ENCODE measurements at regions not wholly inside any gene's neighbourhood (a gene's known extent, or its start where the extent isn't known, plus 50 kb on each side); places are given as distances from the start of the nearest gene placed in this dataset.

DNA sequence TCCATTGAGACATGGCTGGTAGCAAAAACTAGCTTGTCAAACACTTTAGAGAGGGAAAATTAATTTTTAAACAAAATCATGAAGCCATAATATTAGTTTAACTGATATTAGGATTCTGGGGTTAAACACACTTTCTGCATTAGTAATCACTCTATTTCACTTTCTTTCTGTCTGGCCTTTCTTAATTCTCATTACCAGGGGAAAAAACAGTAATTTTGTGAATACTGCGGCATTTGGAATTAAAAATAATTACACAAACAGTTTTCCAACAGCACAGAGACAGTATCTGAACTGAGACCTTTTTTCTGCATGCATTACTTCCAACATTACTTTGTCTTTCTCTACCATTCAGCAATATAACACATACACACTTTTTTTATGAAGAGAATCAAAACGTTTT is 190.6 kb downstream of the MRPL39 start:
- TF ChIP-seq CHD1 (IDR thresholded peaks at IDR 0.05; ENCODE audit: low read depth, low read length) (no peak), POLR2A (IDR thresholded peaks at IDR 0.05; ENCODE audit: low read depth, low read length) (no peak)
- TF ChIP-seq, protein P1, sequence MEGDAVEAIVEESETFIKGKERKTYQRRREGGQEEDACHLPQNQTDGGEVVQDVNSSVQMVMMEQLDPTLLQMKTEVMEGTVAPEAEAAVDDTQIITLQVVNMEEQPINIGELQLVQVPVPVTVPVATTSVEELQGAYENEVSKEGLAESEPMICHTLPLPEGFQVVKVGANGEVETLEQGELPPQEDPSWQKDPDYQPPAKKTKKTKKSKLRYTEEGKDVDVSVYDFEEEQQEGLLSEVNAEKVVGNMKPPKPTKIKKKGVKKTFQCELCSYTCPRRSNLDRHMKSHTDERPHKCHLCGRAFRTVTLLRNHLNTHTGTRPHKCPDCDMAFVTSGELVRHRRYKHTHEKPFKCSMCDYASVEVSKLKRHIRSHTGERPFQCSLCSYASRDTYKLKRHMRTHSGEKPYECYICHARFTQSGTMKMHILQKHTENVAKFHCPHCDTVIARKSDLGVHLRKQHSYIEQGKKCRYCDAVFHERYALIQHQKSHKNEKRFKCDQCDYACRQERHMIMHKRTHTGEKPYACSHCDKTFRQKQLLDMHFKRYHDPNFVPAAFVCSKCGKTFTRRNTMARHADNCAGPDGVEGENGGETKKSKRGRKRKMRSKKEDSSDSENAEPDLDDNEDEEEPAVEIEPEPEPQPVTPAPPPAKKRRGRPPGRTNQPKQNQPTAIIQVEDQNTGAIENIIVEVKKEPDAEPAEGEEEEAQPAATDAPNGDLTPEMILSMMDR (conservative IDR thresholded peaks at IDR 0.05; ENCODE audit: low read depth, low read length), result no peak

All from IMR-90 (cell line).